ENCODE measurements at regions not wholly inside any gene's neighbourhood (a gene's known extent, or its start where the extent isn't known, plus 50 kb on each side); places are given as distances from the start of the nearest gene placed in this dataset.

DNA sequence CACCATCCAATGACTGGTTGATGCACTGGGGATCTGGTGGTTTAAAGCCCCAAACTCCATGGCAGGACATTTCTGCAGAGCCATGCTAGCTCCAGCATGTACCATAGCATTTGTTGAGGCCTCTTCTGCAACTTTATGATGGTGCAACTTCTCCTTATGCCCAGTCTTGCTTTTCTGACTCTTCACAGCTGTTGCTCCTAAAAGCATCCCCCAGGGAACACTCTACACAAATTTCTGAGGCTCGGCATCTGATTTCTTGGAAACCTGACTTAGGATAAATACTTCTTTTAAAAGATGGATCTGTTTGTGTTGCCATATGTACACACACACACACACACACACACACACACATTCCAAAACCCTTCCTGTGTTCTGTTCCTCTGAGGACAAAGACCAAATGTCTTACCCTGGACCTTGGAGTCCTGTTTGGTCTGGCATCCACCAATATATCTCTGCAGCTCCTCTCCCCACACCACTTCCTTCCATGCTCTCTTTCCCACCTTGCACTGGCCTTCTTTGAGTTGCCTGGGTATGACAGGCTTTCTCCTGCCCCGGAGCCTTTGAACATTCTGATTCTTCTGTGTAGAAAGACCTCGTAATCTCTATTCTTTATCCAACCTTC lies 388.5 kb upstream of the ZNF507 start:
- DNase-seq: no peak

DNA sequence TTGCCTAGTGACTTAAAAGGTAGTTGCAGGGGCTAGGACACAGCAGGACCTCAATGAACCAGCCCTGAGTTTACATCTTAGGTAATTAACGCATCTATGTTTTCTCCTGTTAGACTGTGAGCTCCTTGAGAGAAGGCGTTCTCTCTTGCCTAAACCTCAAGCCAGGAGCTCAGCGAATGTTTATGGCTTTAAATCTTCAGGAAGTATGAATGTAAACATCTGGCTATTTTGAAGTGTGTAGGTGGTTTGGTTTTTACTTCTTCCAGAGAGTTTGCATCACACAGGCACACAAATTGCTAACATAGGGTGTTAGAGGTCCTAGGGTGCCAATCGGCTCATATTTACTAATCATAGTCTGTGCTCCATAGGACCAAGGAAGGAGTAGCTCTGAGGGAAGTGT lies 387.7 kb upstream of the ZNF507 start:
- DNase-seq: no peak

DNA sequence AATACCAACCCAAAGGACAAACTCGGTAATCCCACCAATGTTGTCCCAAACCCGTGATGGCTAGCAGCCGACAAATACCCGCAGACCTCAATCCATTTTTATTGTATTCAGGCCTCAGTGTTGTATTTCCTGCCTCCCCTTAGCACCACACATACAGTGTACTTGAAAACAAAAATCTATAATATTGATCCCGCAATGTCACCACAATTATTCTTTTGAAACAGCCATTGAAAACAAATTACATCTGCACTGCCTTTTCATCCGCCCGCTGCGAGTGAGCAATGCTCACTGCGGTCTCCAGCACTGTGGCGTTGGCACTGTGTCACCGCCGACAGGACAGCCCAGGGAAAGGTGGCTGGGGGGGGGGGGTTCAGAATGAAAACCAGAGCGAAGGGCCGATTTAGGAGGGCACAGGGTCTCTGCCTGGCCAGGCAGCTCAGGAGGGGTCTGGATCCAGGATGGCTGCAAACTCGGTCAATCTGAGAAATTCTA lies 385.8 kb upstream of the ZNF507 start:
- DNase-seq: no peak

DNA sequence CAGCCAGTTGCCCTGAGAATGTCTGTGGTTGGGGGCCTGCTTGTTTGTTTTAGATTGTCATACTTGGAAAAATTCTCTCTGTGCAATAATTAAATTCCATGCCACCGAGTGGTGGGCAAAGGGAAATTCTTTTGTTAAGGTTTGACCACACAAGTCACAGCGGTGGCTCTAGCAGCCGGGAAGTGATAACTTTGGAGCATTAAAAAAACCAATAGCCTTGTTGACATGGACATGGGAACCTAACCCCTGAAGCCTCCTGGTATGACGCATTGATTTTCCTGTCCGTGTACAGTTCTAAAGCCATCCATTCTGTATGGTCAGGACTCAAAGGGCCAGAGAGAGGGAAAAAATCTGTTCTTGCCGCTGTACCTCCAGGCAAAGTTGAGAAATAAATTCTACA lies 384.9 kb upstream of the ZNF507 start:
- DNase-seq: peak; percentile 49

- DNase-seq: no peak
Measured at GRCh38 chr19:31961191-31961590, 384.2 kb upstream of the ZNF507 start.

DNA sequence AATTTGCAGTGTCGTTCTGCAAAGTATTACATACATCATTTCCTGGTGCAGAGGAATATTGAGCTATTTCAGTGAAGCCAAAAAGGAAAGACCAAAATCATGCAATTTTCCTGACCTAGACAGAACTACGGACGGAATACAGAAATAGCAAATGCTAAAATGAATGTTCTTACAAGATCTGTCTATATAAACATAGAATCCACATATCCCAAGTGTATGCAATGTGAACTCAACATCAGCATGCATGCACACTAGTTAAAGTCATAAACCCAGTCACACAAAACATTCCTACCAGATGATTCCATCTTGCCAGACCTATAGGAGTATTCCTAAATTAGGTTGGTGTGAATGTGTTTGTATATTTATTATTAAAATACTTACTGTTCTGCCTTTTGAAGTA lies 383.7 kb upstream of the ZNF507 start:
- peak; percentile 51 for DNase-seq

DNA sequence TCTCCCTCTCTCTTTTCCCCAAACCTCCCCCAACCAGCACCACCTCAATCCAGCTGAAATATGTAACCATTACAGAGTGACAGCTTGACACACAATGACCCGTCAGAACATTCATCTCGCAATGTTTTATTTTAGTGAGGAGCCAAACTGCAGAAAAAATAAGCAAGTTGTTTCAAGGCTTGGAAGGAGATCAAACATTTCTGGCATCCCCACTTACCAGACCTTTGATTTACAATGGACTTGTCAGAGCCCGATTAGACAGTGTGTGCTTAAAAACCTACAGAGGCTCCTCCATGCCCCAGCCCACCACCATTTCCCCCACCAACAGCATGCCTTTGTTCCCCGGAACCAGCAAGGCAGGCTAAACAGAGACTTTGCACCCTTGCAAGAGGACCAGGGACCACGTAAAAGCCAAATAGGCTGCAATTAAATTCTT lies 382.8 kb upstream of the ZNF507 start:
- DNase-seq: peak; percentile 55

- DNase-seq: no peak
Measured at GRCh38 chr19:31963746-31964145, 381.7 kb upstream of the ZNF507 start.

GRCh38 chr19:31969016-31969415 lies 376.4 kb upstream of the ZNF507 start:
- DNase-seq: no peak

DNA sequence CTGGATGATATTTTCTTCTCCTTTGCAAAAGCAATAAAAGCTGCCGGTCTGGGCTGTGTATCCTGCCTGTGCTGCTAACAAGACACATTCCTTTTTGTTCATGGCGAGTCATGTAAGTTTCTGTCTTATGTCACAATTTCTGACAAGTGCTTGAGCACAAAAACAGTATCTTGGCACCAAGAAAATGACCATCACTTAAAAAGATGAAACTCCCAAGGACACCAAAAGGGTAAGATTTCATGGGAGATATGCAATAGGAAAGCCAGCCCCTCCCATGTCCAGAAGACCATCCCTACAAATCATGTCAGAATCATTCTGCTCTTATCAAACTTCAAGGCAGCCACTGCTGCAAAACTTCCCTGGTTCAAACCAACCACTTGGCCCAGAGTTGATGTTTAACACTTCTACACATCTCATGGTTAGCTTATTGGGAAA lies 375.4 kb upstream of the ZNF507 start:
- peak; percentile 24 for DNase-seq

GRCh38 chr19:31974290-31974689 lies 371.1 kb upstream of the ZNF507 start:
- DNase-seq: no peak

- DNase-seq: no peak
Measured at GRCh38 chr19:31974941-31975340, 370.5 kb upstream of the ZNF507 start.

DNA sequence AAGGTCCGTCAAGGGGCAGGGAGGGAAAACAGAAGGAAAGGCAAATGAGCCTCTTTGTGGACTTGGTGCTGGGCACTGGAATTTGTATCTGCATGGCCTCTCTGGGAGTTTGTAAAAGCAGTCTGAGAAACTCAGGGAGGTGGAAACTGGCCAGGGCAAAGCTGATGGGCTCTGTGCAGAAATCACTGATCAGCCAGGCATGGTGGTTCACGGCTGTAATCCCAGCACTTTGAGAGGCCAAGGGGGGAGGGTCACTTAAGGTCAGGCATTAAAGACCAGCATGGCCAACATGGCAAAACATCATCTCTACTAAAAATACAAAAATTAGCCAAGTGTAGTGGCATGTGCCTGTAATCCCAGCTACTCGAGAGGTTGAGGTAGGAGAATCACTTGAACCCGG lies 369.9 kb upstream of the ZNF507 start:
- DNase-seq: no peak

- no peak for DNase-seq
Measured at GRCh38 chr19:31976775-31977536, 368.5 kb upstream of the ZNF507 start.

DNA sequence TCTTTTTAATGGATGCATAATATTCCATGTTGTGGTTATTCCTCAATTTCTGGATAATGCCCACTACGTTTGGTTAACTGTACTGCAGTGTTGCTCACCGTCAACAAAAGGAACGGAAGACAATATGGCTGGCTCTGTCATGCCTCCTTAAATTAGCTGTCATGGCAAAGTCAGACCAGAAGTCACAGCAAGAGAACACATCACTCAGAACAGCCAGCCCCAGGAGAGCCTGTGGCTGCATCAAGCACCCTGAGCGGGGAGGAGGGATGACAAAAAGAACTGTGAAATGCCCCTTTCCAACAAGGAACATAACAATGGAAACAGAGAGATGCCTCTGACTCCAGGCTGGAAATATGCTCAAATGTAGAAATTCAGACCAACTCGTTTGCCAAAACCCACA lies 366.0 kb upstream of the ZNF507 start:
- DNase-seq: no peak

DNA sequence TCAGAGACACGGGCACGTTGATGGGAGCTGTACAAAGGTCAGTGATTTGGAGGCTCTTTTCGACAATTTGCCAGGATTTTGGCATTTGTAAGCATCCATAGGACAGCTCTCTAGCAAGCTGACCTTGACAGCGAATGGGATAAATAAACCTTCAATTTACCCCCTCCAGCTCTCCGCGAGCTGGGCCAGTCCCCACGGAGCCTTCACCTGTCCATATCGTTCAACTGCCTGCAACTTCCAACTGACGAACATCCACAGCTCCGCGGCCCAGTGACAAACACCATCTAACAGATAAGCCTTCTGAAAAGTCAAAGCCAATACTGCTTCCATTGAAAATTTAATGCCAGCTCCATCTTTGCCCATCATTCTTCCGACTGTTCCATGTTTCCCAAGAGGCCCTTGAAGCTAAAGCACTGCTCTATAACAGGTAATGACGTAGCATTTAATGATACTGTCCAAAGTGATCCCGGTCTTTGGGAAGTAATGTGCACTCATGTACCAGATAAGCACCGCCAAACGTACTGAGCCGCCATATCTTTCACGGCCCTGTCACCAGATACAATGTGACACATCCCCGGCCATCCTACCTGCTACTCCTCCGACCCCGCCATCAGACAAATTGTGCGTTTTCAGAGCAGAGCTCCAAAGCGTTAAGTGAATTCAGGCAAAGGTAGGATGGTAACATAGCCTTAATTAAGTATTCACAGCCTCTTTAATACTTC lies 365.3 kb upstream of the ZNF507 start:
- DNase-seq: no peak

- no peak for DNase-seq
Measured at GRCh38 chr19:31980796-31981195, 364.6 kb upstream of the ZNF507 start.

DNA sequence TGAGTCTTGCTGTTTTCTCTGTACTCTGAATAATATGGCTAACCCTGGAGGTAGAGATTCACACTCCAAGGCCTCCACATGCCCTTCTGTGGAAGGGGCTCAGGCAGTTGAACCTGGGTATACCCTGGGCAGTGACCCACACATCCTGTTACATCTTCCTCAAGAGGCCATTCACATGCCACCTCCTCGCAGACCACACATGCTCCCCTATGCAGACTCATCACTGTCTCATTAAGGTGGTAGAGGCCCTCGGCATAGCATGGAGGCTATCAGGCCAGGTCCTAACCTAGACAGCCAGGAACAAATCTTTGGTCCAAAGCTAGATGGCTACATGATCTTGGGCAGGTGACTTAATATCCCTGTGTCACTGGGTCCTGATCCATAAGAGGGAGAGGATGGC lies 363.9 kb upstream of the ZNF507 start:
- DNase-seq: no peak

DNA sequence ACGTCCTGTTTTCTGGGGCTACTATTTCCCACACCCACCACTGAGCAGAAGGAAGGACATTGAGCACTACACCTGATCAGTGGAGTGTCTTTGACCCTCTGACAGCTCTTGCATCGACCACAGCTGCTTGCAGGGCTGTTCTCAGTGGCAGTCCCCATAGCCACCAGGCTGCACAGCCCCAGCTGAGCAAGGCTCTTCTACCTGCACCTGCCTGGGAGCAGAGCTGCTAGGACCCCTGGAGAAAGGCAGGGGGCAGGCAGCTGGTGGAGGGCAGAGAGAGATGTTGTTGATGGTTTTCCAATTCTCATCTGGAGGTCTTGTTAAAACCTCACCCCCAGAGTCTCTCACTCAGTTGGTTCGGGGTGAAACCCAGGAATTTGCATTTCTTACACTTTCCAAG lies 361.8 kb upstream of the ZNF507 start:
- DNase-seq: no peak

- no peak for DNase-seq
Measured at GRCh38 chr19:31985001-31985605, 360.3 kb upstream of the ZNF507 start.

DNA sequence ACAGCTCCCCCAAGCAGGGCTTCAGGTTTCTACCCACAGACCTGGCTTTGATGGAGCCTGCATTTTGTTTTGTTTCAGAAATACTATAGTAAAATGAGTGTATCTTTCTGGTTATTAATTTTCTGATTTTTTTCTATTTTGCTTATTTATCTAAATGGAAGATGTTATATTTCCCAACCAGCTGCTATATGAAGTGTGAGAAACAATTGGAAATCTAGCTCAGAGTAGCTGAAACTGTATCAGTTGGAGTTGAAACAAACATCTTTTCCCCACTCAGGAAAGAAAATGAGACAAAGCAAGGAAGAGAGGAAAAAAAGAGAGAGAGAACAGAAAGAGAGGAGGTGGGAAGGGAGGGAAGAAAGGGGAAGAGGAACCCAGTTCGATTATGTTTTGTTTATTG lies 358.5 kb upstream of the ZNF507 start:
- DNase-seq: no peak

GRCh38 chr19:31988256-31988655 lies 357.2 kb upstream of the ZNF507 start:
- DNase-seq: no peak

- no peak for DNase-seq
Measured at GRCh38 chr19:31991984-31992655, 353.3 kb upstream of the ZNF507 start.
